HEK293 (cell line): ENCODE measurements at regions not wholly inside any gene's neighbourhood (a gene's known extent, or its start where the extent isn't known, plus 50 kb on each side); places are given as distances from the start of the nearest gene placed in this dataset.

Source experiments
- CTCF ChIA-PET: fragments of 350-600 bp; formaldehyde crosslinking; extraction: SDS; loops from one replicate; lab custom pipeline; 2021; ENCODE audit warnings: antibody characterized with exemption; lab: Yijun Ruan, JAX
- POLR2A ChIA-PET: fragments of 300-600 bp; formaldehyde crosslinking; extraction: SDS; loops from one replicate; lab custom pipeline; 2020; ENCODE audit warnings: antibody characterized with exemption, inconsistent platforms; lab: Yijun Ruan, JAX
- H3K27ac ChIP-seq: fragments of 200-500 bp; sonication (Bioruptor generic); 2 replicates; pipeline ENCODE4 v1.5.1; 2014; ENCODE audit warnings: low read depth, low read length, control low read depth, inconsistent platforms; ENCODE audit errors: extremely low read depth
- H3K36me3 ChIP-seq, 2 experiments: fragments of 200-500 bp in 1 of 2; sonication (Bioruptor generic) in 1 of 2; 1 replicate in 1 of 2; 2 replicates in 1 of 2; pipeline ENCODE4 v1.5.1; 2014 to 2017; ENCODE audit warnings: inconsistent platforms in 2 of 2, low read length in 2 of 2; ENCODE audit not compliant: control insufficient read depth in 2 of 2, insufficient read depth in 1 of 2
- H3K4me1 ChIP-seq: fragments of 200-500 bp; sonication (Bioruptor generic); 2 replicates; pipeline ENCODE4 v1.5.1; 2014; ENCODE audit warnings: mild to moderate bottlenecking, low read length, inconsistent platforms; ENCODE audit not compliant: control insufficient read depth, insufficient read depth
- H3K4me3 ChIP-seq: 2 replicates; pipeline ENCODE4 v1.5.1; 2011; ENCODE audit warnings: low read depth, mild to moderate bottlenecking, control low read depth, low read length, moderate library complexity
- H3K9me3 ChIP-seq: fragments of 200-500 bp; sonication (Bioruptor generic); 2 replicates; pipeline ENCODE4 v1.5.1; 2014; ENCODE audit warnings: low read depth, low read length, inconsistent platforms; ENCODE audit not compliant: control insufficient read depth, insufficient read depth
- ATF2 ChIP-seq: fragments of 450-650 bp; formaldehyde crosslinking; IDR thresholded peaks from 2 replicates; pipeline ENCODE4 v1.5.1; 2016; ENCODE audit warnings: missing biosample characterization, missing genetic modification characterization, low read depth
- KLF7 ChIP-seq: fragments of 450-650 bp; formaldehyde crosslinking; IDR thresholded peaks from 2 replicates; pipeline ENCODE4 v1.5.1; 2016; ENCODE audit warnings: missing biosample characterization, missing genetic modification characterization, borderline replicate concordance
- PRDM1 ChIP-seq: fragments of 450-650 bp; formaldehyde crosslinking; IDR thresholded peaks from 2 replicates; pipeline ENCODE4; 2016; ENCODE audit warnings: missing biosample characterization, missing genetic modification characterization
- REST ChIP-seq: fragments of 450-650 bp; formaldehyde crosslinking; IDR thresholded peaks from 2 replicates; pipeline ENCODE4 v1.5.1; 2016; ENCODE audit warnings: missing biosample characterization, missing genetic modification characterization
- SP2 ChIP-seq: fragments of 450-650 bp; formaldehyde crosslinking; IDR thresholded peaks from 2 replicates; pipeline ENCODE4 v1.5.1; 2016; ENCODE audit warnings: missing biosample characterization, missing genetic modification characterization
- TCF7L2 ChIP-seq: IDR thresholded peaks from 2 replicates; pipeline ENCODE4 v1.6.1; 2011; ENCODE audit warnings: low read depth, mild to moderate bottlenecking, inconsistent platforms, low read length, moderate library complexity, borderline replicate concordance
- TSHZ1 ChIP-seq: fragments of 450-650 bp; formaldehyde crosslinking; IDR thresholded peaks from 2 replicates; pipeline ENCODE4 v1.5.1; 2016; ENCODE audit warnings: missing biosample characterization, missing genetic modification characterization, borderline replicate concordance
- ZBTB44 ChIP-seq: fragments of 450-650 bp; IDR thresholded peaks from 2 replicates; pipeline ENCODE4 v1.5.1; 2018; ENCODE audit warnings: missing biosample characterization, mild to moderate bottlenecking, missing genetic modification characterization
- ZNF114 ChIP-seq: fragments of 450-650 bp; formaldehyde crosslinking; IDR thresholded peaks from 2 replicates; pipeline ENCODE4 v1.5.0; 2017; ENCODE audit warnings: missing biosample characterization, missing genetic modification characterization
- ZNF132 ChIP-seq: fragments of 450-650 bp; formaldehyde crosslinking; IDR thresholded peaks from 2 replicates; pipeline ENCODE4 v1.5.1; 2017; ENCODE audit warnings: missing biosample characterization, missing genetic modification characterization, borderline replicate concordance
- ZNF148 ChIP-seq: fragments of 450-650 bp; formaldehyde crosslinking; IDR thresholded peaks from 2 replicates; pipeline ENCODE4 v1.5.0; 2017; ENCODE audit warnings: missing biosample characterization, missing genetic modification characterization, borderline replicate concordance
- ZNF214 ChIP-seq: fragments of 450-650 bp; formaldehyde crosslinking; IDR thresholded peaks from 2 replicates; pipeline ENCODE4 v1.5.1; 2017; ENCODE audit warnings: missing biosample characterization, mild to moderate bottlenecking, missing genetic modification characterization, borderline replicate concordance
- ZNF350 ChIP-seq: fragments of 450-650 bp; formaldehyde crosslinking; IDR thresholded peaks from 2 replicates; pipeline ENCODE4 v1.5.0; 2017; ENCODE audit warnings: missing biosample characterization, mild to moderate bottlenecking, missing genetic modification characterization
- ZNF362 ChIP-seq: fragments of 450-650 bp; formaldehyde crosslinking; IDR thresholded peaks from 2 replicates; pipeline ENCODE4 v1.5.1; 2016; ENCODE audit warnings: missing biosample characterization, missing genetic modification characterization
- ZNF514 ChIP-seq: fragments of 450-650 bp; formaldehyde crosslinking; IDR thresholded peaks from 2 replicates; pipeline ENCODE4 v1.5.1; 2016; ENCODE audit warnings: missing biosample characterization, missing genetic modification characterization
- ZNF555 ChIP-seq: fragments of 450-650 bp; formaldehyde crosslinking; conservative IDR thresholded peaks from 2 replicates; pipeline ENCODE4 v1.5.1; 2017; ENCODE audit warnings: missing biosample characterization, mild to moderate bottlenecking, missing genetic modification characterization, inconsistent platforms

- no peak for TF ChIP-seq ZNF514 (tag by site-specific recombination)
These were observed 79.9 kb upstream of the SMIM30 start (continued) for GRCh38 chr7:113198226-113198625.

- no peaks in the 10 kb centered on the region for H3K9me3 ChIP-seq
These were observed 78.9 kb upstream of the SMIM30 start for GRCh38 chr7:113197274-113197673.

GRCh38 chr7:113188396-113188795, 70.0 kb upstream of the SMIM30 start:
- ChIA-PET POLR2A (no interaction called here), CTCF (no interaction called here)
- no peak overlapping the region for H3K27ac ChIP-seq

More at GRCh38 chr7:113197274-113197673, 78.9 kb upstream of the SMIM30 start:
- POLR2A ChIA-PET: no interaction called here
- CTCF ChIA-PET: no interaction called here
- no peak overlapping the region for H3K27ac ChIP-seq
- H3K4me1 ChIP-seq: no peaks in the 10 kb centered on the region
- no peak for TF ChIP-seq TSHZ1
- TF ChIP-seq ZNF132 (tag by site-specific recombination): no peak
- TF ChIP-seq ZNF214 (tag by site-specific recombination): no peak
- H3K4me3 ChIP-seq: no peak overlapping the region
- H3K36me3 ChIP-seq: no peaks in the 10 kb centered on the region

More at GRCh38 chr7:113188396-113188795, 70.0 kb upstream of the SMIM30 start:
- no peaks in the 10 kb centered on the region; the same call in 1 of the 2 replicates for H3K4me1 ChIP-seq
- TF ChIP-seq ATF2 (tag by site-specific recombination) (no peak), PRDM1 (tag by site-specific recombination) (no peak), SP2 (tag by site-specific recombination) (no peak), ZNF555 (tag by site-specific recombination) (no peak), ZNF114 (tag by site-specific recombination) (no peak), REST (tag by site-specific recombination) (no peak), ZNF362 (tag by site-specific recombination) (no peak), TCF7L2 (no peak), KLF7 (tag by site-specific recombination) (no peak), ZBTB44 (tag by site-specific recombination) (no peak), ZNF350 (tag by site-specific recombination) (no peak), ZNF148 (tag by site-specific recombination) (no peak)
- no peaks in the 10 kb centered on the region for H3K36me3 ChIP-seq
- H3K9me3 ChIP-seq: no peaks in the 10 kb centered on the region
- H3K4me3 ChIP-seq: no peak overlapping the region
